GM04503 (cell line): ENCODE measurements at regions not wholly inside any gene's neighbourhood (a gene's known extent, or its start where the extent isn't known, plus 50 kb on each side); places are given as distances from the start of the nearest gene placed in this dataset.

Source experiments
- DNase-seq: peaks from one replicate; pipeline ENCODE4 v3.0.0-alpha.2; 2012; ENCODE audit warnings: low read depth

DNA sequence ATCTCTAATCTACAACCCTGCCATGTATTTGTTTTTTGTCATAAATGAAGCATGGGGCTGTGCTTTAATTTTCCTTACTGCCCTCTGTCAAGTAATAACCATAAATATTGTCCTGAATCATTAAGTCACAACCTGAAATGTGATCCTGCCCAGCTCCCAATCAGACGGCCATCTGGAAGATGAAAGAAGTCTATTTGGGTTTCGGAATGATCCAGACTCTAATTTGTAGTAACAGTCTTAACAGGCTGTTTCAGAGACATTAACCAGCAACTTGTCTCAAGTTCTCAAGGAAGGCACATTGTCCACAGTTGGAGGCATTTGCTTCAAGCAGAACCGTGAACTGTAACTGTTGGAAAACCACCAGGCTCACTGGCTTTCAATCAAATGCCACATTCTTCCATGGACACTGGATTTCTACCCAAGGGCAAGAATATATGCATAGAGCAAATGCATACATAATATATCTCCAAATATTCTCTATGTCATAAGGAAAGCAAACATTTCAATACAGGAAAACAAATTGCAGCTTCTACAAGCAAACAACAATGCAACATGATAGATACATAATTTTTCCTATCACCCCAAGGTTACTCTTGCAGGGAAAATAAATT is 405.2 kb upstream of the NPVF start:
- no peak for DNase-seq

DNA sequence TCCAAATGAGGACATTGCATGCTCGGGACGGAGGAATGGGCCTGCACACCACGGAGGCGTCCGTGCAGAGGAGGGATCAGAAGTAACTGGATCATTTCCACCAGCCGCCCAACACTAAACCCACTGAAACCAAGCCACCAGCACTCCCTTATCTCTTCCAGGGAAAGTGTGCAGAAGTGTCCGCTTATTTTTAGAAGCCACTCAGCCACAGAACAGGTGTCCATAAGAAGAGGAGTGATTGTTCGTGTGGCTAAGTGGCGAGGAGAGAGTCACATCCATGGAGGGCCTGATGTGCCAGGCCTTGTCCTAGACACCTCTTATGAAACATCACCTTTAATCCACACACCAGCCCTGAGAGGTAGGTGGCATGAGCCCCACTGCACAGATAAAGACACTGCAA is 407.9 kb upstream of the NPVF start:
- DNase-seq: no peak

GRCh38 chr7:25636871-25637283 is 408.6 kb upstream of the NPVF start:
- DNase-seq: no peak

DNA sequence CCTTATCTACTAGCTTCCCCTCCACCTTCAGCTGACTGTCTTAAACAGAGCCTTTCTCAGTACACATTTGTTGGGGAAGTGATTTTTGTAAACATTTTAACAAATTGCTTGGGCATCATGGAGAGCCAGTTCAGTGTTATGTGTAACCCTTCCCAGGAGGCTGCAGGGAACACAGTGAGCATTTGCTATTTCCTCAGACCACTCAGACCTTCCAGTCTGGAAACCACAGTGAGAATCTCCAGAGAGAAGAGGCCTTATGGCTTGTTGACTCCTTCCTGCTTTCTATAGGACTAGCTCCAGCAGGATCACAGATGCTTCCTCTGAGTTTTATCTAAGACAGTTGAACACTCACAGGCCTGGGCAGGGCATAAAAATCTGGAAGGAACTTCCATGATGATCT is 409.8 kb upstream of the NPVF start:
- no peak for DNase-seq

GRCh38 chr7:25638590-25639244 is 410.4 kb upstream of the NPVF start:
- no peak for DNase-seq

DNA sequence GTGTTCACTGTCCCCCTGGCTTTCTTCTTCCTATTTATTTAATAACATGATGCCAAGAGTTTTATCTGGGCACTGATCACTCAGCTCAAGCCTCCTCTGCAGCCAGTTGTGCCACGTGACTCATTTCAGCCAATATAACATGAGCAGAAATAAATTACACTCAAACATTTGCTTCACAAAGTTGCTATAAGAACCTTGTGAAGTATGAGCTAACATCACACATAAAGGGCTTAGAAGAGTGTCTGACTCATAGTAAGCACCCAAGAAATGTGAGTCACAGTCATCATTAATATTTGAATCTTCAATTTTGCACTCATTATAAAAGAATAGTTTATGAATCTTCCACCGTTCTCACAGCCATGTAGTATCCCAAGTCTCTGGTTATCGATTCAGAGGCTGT is 414.6 kb upstream of the NPVF start:
- no peak for DNase-seq

- no peak for DNase-seq
Observed at GRCh38 chr7:25643286-25643685, 415.0 kb upstream of the NPVF start.

DNA sequence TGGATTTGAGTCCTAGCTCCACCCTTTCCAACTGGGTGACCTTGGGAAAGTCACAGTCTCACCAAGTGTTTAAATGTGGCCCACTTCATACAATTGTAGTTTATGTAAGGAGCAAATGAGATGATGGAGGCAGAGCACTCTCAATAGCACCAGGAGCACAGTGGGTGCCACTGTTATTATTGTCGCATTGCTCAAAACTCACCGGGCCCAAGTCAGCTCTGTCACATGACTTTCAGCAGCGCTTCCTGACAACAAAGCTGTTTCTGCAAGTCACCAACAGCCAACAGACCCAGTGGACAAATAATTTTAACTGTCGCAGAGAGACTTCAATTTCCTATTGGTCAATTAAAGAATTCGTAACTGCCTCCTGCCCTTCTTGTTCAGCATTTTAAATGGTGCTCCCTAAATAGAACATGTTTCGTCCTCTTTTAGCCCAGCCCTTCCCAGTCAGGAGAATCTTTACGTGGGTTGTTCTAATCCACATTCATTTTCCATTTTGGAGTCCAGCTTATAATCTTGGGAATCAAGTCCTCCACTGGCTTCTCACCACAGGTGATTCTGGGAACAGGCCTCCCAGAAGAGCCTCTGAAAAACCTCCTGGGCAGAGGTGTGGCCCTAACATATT is 415.6 kb upstream of the NPVF start:
- DNase-seq: no peak

GRCh38 chr7:25646726-25647413 is 418.6 kb upstream of the NPVF start:
- DNase-seq: no peak

- no peak for DNase-seq
Observed at GRCh38 chr7:25647872-25648271, 419.6 kb upstream of the NPVF start.

- no peak for DNase-seq
Observed at GRCh38 chr7:25652366-25652765, 424.1 kb upstream of the NPVF start.

DNA sequence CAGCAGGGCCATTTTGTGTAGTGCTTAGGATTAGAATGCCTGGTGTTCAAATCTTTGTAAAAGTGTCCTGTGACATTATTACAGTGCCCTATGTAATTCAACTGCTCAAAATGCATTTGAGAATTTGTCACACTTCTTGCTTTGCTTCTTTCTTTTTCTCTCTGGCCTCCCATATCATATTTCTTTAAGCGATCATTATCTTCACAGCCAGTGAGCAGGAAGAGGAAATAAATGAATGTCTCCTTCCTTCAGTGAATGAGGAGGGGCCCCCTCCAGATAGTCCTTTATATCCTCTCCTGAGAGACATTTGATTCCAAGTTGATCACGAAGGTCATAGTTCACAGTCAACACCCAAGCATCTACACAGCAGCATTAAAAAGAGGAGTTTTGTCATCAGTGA is 425.1 kb upstream of the NPVF start:
- no peak for DNase-seq

GRCh38 chr7:25656071-25656470 is 427.8 kb upstream of the NPVF start:
- DNase-seq: no peak

DNA sequence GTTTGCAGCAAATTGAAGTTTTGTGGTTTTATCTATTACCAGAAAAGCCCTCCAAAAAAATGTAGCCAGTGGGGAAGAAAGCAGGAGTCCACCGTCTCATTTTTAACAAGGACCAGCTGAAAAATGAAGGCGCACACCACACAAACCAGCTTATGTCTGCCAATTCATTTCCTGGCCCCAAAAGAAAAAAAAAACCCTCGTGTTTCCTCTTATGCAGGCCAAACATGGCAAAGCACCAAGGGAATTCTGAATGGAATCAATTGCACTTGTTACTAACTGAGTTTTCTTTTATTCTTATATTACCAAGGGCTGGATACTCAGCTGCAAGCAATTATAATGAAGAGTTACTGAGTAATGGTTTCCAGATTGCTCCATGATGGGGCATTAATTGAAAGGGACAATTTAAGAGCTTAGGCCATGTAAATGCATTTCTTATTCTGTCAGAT is 428.3 kb upstream of the NPVF start:
- DNase-seq: no peak

- DNase-seq: no peak
Observed at GRCh38 chr7:25658375-25658774, 430.1 kb upstream of the NPVF start.

DNA sequence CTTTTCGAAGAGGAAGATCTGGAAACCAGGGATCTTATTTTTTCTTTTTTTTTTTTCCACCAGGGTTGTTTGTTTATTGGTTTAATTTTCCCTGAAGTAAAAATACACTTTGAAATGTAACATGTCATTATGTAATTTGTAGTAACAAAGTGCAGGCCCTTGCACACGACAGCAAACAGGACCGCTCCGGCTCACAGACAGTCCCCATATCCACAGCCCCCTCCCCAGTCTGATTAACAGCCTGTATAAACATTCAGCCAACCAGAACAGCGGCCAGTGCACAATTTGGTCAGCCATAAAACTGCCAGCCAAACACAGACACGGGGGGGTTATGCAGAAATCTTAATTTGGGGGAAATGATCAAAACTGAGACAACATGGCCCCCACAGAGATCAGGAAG is 431.6 kb upstream of the NPVF start:
- no peak for DNase-seq

DNA sequence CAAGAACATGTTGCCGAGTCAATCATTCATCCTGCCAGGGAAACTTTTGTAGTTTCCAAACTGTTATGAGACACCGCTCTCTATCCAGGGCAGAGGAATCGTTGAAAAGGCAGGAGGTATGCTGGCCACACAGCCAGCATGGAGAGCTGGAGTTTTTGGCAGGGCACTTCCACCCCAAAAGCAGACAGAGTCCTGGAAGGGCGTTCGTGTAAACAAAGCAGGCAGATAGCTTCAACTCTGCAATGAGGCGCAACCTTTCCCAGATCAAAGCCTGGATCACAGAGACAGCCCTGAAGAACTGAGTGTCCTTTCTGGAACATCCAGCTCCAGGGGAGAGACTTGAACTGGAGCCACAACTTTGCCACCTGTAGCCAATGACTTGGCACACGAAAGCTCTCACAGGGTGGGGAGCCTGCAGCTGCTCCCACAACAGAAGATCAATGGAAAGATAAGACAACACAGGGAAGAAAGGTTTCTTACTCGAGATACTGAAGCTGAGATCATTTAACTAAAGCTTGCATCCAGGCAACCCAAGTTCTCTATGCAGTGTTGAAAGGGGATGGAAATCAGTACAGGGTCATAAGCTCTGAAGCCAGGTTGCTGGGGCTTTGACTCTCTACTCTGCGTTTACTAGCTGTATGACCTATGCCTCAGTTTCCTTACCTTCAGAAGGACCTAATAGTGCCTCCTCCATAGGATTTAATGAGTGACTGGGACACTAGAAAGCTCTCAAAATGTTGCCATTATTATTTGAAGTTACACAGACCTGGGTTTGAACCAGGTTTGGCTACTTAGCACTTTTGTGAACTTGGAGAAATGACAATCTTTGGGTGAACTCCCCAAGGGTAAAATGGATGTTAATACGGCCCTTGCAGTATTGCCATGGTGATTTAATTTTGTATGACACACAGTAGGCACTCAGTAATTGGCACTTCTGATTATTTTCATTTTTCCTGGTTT is 434.8 kb upstream of the NPVF start:
- no peak for DNase-seq

GRCh38 chr7:25663877-25664276 is 435.6 kb upstream of the NPVF start:
- no peak for DNase-seq

DNA sequence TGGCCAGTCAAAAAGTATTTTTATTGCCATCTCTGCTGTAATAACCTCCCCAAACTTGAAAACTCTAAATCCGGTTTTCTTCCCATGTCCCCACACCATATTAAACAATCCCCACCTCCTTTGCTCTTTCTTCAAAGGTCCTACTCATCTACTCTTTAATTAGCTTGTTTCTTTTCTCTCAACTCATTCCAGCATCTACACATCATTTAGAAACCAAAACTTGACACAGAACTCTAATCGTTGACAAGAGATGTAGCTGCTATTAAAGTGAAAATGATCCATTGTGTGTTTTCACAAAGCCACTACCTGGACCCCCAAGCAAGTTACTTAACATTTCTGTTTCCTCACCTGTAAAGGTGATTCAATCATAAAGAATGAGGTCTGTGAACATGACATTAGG is 436.3 kb upstream of the NPVF start:
- DNase-seq: no peak

DNA sequence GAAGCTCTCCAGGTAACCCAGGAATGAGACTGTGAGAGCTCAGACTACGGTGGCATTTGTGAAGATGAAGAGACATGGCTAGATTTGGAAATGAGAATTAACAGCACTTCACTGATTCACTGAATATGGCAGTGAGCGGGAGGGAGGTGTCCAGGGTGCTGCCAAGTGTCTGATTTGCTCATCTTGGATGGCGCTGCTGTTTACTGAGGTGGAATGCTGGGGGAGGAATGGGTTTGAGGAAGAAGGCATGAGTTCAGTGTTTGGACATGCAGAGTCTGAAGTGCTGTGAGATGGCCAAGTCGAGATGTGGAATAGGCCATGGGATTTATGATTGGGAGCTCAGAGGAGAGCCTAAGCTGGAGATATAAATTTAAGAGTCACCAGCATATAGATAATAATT is 437.1 kb upstream of the NPVF start:
- no peak for DNase-seq

DNA sequence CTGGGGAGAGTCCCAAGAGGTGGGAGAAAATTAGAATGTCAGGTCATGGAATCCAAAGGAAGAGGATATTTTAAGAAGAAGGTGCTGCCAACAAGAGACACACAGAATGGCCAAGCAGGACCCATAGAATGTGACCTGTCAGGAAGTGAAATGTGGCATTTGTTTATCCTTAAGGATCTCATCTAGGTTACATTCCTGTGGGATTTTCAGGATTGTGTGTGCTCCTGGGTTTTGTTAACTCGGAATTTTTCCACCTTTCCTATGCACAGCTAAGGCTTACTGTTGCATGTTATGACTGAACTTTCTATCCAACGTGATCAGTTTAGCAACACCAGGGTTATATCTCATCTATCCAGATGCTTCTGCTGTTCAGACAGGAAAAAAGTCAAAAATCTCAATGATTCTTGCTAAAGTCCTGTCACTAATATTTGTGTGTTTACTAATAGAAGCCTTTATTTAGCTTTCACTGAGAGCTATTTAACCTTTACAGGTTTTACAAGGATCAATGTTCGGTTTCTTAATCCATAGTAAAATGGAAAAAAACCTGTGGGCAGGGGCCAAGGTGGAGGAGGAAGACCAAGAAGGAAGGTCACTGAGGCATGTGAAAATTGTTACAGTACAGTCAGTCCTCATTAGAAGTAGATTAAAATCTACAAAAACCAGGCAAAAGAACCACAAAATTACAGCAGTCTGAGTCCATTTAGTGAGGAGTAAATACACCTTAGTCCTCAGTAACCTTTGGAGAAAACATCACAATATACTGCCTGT is 437.8 kb upstream of the NPVF start:
- no peak for DNase-seq
